ENCODE measurements at regions not wholly inside any gene's neighbourhood (a gene's known extent, or its start where the extent isn't known, plus 50 kb on each side); places are given as distances from the start of the nearest gene placed in this dataset.

GRCh38 chr7:88402529-88402928 lies 95.8 kb upstream of the STEAP4 start:
- TF ChIP-seq CBX5 (IDR thresholded peaks at IDR 0.05; ENCODE audit: low read depth, low read length) (no peak), SUZ12 (IDR thresholded peaks at IDR 0.05; ENCODE audit: low read length) (no peak), CTCF (IDR thresholded peaks at IDR 0.05; ENCODE audit: control extremely low read depth in 1 of 3, insufficient read depth in 1 of 3, low read depth in 1 of 3, low read length in 3 of 3) (no peak)
